ENCODE measurements at regions not wholly inside any gene's neighbourhood (a gene's known extent, or its start where the extent isn't known, plus 50 kb on each side); places are given as distances from the start of the nearest gene placed in this dataset.

GRCh38 chr3:104990758-104991157 lies 376.0 kb upstream of the ALCAM start:
- TF ChIP-seq CTCF (IDR thresholded peaks at IDR 0.05; ENCODE audit: poor library complexity) = no peak
- no peak for TF ChIP-seq EZH2 (IDR thresholded peaks at IDR 0.05; ENCODE audit: borderline replicate concordance)
- TF ChIP-seq EZH2phosphoT487 (IDR thresholded peaks at IDR 0.05; ENCODE audit: low read depth, severe bottlenecking, unreplicated experiment) = no peak
